GM21515 (cell line): ENCODE measurements at regions not wholly inside any gene's neighbourhood (a gene's known extent, or its start where the extent isn't known, plus 50 kb on each side); places are given as distances from the start of the nearest gene placed in this dataset.

Source experiments
- ATAC-seq: cut with Tn5 transposase; IDR thresholded peaks from one replicate; pipeline ENCODE4 v1.9.1; 2021; ENCODE audit not compliant: unreplicated experiment

DNA sequence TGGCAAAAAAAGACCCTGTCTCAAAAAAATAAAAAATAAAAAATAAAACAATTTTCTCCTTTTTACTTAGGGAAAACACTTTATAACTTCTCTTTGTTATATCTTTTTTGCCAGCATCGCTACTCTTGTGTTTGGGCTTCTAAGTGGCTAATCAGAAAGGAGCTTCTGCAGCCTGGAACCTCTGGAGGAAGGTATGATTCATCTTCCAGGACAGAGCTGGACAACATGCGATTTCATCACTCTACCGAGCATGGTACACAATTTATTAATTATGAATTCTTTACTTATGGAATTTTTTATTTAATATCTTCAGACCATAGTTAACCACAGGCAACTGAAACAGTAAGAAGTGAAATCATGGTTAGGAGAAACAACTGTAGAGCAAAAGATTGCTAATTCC is 1254.3 kb upstream of the AGA start:
- no peak for ATAC-seq

DNA sequence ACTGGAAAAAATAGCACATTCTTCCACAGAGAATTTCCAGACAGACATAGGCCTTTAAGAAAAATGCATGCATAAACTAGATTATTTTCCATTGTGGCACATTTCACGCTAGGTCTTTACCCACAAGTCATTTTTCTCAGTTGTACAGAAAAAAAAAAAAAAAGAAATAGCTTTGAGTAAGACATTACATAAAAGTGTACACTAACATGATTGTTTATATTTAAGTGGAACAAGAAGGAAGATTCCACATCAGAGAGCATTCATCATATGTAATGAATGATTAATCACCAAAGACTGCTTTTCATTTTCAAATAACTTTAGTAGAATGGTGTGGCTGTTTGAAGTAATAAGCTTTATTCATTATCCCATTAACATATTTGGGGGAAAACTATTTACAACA is 1270.2 kb upstream of the AGA start:
- no peak for ATAC-seq

DNA sequence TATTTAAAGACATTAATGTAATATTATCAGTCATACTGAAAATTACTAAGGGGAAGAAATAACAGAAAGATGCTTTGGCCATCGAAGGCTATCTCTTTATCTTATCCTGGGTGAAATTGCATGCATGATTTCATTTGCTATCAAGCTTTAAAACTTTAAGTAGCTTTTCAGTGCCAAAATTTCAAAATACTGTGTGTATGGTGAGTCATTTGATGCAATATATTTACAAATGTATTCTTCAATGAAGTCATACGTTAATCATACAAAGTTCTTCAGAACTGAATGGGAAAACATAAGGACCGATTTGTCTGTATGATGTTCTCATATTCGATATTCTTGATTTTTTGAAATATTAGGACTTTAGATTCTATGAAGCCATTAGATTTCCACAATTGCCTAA is 1295.8 kb upstream of the AGA start:
- no peak for ATAC-seq

DNA sequence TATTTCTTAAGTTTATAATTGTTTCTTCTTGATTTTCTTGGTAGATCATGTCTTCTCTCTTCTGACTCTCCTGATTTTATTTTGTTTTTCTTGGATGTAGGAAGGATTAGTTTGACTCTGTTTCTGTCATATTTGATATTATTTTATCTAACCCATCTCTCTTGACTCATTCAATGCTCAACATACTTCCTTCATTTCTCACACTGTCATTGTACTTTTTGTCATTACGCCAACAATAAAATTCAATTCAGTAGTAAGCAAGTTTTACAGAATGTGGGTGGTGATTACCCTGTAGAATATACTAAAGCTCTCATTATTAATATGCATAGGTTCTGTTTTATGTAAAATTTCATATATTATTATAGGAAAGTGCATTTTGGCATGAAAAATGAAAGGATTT is 1303.0 kb upstream of the AGA start:
- ATAC-seq: no peak

DNA sequence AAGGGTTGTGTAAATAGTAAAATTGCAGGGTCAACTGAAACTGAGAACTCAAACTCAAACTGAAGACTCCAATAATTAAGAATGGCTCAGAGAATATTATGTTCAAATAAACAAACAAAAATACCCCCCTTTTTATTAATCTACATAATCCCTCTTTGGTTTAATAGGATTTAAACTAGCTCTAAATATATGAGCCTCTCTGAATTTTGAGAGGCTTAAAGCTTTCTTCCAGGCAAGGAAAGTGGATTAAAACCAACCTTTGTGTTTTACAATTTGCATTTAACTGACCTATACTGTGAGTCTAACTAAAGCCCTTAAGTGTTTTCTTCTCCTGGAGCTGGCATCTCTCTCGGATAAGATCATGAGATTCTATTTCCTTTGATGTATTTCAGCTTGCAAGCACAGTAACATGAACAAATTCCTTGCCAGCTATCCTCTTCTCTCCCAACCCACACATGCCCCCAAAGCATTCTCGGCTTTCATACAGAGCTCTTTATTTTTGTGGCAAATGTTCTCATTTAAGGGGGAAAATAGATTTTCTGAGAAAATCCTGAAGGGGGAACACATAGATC is 1310.8 kb upstream of the AGA start:
- no peak for ATAC-seq

DNA sequence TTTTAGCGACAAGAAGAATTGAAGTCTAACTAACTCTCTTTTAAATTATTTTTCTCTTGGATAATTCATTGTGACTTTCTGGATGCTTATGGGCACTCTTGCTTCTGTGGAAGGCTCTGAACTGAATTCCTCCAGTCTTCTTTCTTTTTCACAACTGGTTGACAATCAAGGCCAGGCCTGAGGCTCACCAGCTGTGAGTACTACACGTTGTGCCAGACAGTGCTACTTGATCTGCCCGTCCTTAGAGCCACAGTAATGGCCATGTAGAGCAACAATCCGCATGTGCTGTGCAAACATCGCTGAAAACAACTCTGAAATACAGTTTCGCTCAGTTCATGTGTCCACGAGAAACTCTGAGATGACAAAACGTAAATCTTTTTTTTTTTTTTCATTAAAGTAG is 1336.3 kb upstream of the AGA start:
- no peak for ATAC-seq

DNA sequence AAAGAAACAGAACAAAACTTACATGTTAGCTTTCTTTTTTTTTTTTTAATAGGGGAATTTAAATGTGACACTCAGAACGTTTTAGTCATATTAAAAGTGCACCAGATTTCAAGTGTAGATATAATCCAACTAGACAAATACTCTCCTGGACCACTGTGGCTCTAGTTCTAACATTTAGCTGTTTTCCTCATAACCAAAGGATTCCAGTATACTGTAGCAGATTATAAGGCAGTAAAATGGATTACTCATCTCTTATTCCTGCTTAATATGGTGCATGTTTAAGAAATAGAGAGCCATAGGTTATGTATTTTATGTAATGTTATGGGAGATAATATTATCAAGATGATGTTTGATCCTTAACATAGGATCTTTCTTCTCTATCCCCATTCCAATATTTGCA is 1339.5 kb upstream of the AGA start:
- ATAC-seq: no peak

DNA sequence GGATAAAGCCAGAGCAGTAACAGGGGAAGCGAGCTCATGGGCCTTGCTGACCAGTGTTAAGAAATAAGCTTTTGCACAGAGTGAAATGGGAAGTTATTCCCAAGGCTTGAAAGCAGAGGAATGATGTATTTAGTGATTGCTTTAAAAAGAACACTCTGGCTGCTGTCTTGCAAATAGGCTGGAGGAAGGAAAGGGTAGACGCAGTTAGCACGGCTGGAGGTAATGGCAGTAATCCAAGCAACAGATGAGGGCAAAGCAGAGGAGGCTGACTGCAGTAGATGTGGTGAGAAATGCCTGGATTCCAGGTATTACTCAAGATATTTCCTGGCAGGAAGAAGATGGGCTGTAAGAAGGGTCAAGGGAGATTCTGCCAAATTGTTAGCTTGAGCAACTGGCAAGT is 1342.3 kb upstream of the AGA start:
- no peak for ATAC-seq

DNA sequence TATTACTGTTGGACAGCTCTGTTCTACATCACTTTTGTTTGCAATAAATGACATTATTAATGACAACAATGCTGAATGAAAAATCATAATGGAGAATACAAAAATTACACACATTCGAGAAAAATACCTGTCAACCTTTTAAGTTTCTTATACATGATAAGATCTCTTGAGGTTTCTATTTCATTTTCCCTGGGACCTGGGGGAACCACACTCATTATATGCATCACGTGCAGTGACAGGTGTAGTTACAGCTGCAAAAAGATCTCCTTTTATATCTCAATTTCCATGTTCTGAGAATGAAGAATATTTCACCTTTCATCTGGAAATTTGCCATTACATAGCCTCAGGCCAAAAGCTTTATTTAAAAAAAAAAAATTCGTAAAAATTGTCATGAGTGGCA is 1347.0 kb upstream of the AGA start:
- no peak for ATAC-seq

DNA sequence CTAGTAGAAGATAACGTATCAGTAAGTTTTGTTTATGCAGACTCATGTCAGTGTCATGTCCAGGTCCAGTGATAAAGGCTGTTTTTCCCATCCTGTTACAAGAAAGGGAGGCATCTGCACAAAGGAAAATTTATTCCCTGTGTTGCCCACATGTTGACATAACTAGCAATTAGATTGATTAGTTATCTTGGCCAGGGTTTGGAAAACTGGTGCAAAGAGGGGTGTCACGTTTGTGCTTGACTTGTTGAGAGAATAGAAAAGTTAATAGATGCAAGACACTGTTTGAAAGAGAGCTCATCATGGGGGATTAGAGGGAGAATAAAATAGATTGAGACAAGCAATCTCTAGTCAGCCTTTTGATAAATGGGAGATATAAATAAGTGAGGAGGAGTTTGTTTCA is 1357.0 kb upstream of the AGA start:
- ATAC-seq: no peak

DNA sequence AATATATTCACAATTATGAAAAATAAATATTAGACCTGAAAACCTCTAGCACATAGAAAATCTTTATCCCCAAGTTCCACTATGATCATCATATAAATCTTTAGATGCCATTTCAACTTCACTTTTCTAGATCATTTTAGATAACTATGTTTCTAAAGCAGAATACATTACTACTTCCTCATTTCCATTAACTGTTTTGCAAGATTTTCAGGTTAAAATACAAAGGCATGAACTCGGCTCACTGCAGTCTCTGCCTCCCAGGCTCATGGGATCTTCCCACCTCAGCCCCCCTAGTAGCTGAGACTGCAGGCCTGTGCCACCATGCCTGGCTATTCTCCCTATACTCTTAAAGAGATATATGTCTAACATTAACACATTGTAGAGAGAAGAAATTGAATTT is 1365.9 kb upstream of the AGA start:
- no peak for ATAC-seq

DNA sequence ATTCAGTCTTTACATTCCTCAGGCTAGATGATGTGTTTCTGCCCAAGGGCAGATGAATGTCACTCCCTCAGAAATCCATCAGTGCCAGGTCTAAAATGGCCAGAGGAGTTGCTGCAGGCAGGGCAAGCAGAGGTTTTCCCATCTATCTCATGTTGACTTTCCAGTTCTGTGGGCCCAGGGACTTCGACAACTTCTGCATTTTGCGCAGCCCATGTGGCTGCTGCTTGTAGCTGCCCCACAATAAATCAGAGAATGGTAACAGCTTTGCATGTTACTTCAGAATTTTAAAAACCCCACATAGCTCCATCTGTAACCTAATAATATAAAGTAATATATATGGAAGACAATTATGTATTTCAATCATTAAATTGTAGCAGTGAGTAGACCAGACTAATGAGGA is 1367.7 kb upstream of the AGA start:
- ATAC-seq: no peak

DNA sequence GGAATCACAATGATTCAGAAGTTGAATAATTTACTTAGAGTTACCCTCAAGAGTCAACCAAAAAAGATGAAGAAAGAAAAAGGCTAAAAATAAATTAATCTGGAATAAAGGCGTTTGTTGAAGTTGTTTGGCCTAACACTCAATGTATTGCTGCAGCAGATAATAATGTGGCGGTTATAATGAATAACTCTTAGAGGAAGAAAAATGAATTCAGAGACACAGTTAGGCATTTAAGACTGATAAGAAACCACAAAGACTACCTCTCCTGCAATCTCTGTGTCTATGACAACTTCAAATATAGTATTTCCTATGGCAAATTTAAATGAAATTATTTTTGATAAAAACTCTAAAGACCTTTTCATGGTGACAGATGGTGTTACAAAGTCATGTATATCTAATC is 1369.1 kb upstream of the AGA start:
- ATAC-seq: no peak

DNA sequence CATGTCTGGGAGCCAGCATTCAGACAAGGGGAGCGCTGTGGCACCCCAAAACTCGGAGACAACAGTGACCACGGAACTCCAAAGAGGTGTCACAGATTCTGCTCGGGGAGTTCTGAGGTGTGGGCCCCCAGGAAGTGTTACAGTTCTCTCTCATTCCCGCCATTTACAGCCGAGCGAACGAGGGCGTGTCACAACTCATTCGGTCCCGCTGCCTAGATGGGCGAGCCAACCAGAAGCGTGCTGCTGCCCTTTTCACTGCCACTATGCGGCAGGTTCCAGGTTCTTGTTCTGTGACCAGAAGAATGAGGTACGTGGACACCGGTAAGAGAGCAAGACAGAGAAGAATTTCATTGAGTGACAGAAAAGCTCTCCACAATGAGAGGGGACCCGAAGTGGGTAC is 1370.6 kb upstream of the AGA start:
- ATAC-seq: no peak

DNA sequence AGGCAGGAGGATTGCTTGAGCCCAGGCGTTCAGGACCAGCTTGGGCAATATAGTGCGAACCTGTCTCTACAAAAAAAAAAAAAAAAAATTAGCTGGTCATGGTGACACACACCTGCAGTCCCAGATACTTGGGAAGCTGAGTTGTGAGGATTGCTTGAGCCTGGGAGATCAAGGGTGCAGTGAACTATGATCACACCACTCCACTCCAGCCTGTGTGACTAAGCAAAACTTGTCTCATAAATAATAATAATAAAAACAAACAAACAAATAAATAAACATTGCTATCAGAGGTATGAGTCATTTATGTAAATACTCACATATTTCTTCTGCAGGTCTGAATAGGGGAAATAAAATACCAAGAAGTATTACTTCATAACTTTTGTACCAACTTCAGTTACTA is 1372.7 kb upstream of the AGA start:
- no peak for ATAC-seq

DNA sequence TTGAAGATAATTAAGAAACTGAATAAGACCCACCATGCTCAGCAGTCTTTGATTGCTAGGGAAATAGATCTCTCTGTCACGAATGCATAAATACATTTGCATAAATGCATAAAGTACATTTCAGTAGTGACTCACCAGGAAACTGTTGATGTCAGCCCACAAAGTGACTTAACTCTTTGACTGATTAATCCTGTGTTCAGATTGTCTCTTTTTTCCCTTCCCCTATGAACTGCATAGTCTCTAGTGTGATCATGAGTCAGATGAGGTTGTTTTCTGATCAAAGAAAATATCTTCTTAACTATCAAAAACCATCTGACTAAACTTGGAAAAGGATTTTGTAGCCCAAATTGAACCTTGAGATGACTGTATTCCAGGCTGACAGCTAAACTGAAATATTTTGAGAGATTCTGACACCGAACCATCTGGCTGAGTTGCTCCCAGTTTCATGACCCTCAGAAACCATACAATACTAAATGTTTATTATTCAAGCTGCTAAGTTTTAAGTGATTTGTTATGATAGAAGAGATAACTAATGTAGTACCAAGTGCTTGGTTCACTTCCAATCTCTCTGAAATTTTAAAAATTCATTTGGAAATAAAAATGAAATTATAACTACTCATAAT is 1381.5 kb upstream of the AGA start:
- no peak for ATAC-seq

DNA sequence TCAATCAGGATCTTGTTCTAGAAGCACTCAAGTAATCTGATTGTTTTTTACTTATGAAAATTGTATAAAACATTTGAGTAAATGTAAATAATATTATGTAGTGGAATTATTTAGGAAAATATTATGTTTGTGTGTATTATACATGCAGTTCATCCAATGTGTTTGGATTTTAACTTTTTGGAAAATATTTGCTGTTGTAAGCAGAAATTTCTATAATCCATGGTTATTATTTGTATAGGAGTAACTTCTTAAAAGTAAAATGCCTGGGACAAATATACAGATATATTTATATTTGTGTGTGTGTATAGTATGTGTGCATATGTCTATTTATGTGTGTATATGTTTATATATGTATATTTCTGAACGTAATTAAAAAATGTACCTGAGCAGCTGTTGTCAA is 1394.6 kb upstream of the AGA start:
- no peak for ATAC-seq

DNA sequence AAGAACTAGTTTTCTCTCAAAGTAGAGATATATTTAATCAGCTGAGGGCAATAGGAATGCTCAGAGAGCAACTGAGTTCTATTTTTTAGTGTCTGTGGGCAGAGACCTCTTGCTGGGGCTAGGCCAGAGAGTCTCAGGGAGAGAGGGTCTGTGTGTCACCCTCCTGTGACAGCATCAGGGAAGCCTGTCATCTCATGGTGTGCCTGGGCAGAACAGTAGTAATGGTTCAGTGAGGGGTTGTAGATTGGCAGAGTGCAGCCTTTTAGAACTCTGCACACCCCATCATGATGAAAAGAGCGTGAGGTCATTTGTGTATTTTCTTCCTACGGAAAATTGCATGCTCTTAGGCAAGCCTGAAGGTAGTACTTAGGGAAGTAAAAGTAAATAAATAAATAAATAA is 1396.5 kb upstream of the AGA start:
- no peak for ATAC-seq

DNA sequence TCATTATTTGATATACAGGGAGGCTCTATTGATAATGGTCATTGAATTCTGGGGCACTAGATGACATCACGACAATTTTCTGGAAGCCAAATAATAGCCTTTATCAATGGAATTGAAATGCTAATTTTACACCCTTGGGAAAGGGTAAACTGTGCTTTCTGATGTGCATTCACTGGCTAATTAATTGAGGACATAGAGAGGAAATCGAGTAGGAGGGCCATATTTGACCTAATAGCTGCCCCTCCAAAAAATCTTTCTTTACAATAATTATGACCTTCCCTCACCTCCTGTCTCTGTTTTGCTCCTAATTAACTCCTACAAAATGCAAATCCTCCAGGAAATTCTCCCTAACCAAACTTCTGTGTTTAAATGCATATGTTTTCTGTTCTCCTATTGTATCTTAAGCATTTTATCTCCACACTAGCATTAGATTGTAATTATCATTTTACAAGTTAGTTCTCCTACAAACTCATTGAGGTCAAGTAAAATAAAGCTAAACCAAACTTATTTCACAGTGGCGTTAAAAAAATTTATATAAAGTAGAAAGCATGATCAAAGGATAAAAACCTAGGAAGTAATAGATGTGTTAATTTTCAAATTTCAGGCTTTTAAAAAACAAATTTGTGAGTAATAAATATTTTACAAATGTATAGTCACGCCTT is 1414.0 kb upstream of the AGA start:
- no peak for ATAC-seq

DNA sequence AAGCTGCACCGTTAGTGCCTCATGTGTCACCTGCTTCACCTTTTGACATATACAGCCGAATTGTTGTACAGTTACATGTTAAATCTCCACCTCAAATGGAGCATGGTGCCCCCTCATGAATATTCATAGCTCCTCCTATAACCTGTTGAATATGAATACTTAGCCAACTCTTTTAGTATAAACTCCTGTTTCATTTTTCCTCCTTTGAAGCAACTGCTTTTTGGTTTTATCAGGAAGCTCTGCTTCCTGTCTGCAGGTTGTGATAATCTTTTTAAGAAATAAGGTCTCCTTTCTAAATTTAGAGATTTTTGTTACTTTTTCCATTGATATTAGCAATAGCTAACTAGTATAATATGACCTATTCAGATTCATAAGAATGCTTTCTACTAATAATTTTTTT is 1429.2 kb upstream of the AGA start:
- ATAC-seq: no peak

DNA sequence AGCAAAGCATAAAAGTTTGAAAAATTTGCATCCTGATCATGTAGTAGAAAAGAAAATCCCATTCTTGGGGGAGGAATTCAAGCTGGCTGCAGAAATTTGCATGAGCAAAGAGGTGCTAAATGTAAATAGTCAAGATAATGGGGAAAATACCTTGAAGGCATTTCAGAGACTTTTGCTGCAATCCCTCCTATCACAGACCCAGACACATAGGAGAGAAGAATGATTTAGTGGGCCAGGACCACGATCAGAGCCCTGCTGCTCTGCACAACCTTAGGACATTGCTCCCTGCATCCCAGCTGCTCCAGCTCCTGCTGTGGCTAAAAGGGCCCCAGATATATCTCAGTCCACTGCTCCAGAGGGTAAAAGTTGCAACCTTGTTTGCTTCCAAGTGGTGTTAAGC is 1439.7 kb upstream of the AGA start:
- ATAC-seq: no peak

DNA sequence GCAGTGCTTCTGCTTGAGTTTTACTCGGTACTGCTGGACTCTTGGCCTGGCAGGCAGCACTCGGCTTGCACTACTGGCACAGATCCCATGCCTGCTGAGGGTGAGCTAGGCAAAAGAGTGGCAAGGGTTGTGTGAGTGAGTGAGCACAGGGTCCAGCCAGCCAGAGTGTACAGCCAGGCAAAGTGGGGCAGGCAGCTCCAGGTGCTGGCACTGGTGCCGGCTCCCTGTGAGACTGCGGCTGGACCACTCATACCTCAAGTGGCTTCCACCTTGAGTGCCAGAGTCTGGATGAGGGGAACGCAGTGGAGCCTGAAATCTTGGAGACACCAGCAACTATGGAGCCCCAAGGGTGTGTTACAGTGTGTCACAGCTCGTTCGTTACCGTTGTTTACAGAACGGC is 1451.9 kb upstream of the AGA start:
- no peak for ATAC-seq

DNA sequence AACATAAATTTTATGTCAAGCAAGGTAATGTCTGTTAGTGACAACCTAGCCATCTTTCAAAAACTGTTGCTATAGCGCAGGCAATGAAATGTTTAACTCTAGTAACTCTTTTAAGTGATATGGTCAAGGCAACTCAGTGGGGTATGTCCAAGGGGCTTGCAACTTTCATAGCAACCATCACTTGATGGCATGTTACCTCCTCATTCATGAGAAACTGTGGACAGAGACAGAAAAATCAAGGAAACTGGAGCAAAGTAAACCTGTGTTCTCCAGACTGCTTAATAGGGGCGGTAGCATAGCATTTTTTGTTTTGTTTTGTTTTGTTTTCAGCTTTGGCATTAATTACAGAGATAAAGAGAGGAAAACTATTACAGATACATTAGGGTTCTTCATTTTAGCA is 1456.8 kb upstream of the AGA start:
- no peak for ATAC-seq
